Suprapubic skin (tissue), 4 donors: ENCODE measurements at regions not wholly inside any gene's neighbourhood (a gene's known extent, or its start where the extent isn't known, plus 50 kb on each side); places are given as distances from the start of the nearest gene placed in this dataset.
"Not testable (repeated sequence)": the region's sequence is repeated elsewhere in the genome, so short reads cannot be mapped to it uniquely, and the experiment has no call there.

Source experiments
- DNase-seq, 2 donors: peaks; one replicate each; pipeline ENCODE4 v3.0.0-alpha.2; 2019; ENCODE audit warnings: low spot score in 2 of 2
- H3K27ac ChIP-seq: fragments of 200-600 bp; sonication (generic); one replicate; pipeline ENCODE4 v1.5.1; 2019
- H3K27me3 ChIP-seq: fragments of 200-600 bp; sonication (generic); one replicate; pipeline ENCODE4 v1.5.1; 2019
- H3K36me3 ChIP-seq: fragments of 200-600 bp; sonication (generic); one replicate; pipeline ENCODE4 v1.5.1; 2019
- H3K4me1 ChIP-seq: fragments of 200-600 bp; sonication (generic); one replicate; pipeline ENCODE4 v1.5.1; 2019
- H3K4me3 ChIP-seq: fragments of 200-600 bp; sonication (generic); one replicate; pipeline ENCODE4 v1.5.1; 2019; ENCODE audit warnings: mild to moderate bottlenecking
- H3K9me3 ChIP-seq: fragments of 200-600 bp; sonication (generic); one replicate; pipeline ENCODE4 v1.5.1; 2019
- EP300 ChIP-seq: sonication (generic); formaldehyde crosslinking; IDR thresholded peaks from one replicate; pipeline ENCODE4 v1.6.1; 2017; ENCODE audit warnings: antibody characterized with exemption
- POLR2A ChIP-seq, 2 donors: fragments of 450-650 bp; IDR thresholded peaks; one replicate each; pipeline ENCODE4 v1.6.1; 2017; ENCODE audit warnings: antibody characterized with exemption in 2 of 2, mild to moderate bottlenecking in 2 of 2, moderate library complexity in 2 of 2
- POLR2AphosphoS5 ChIP-seq, 3 donors: sonication (generic); formaldehyde crosslinking; IDR thresholded peaks; one replicate each; pipeline ENCODE4 v1.6.1; 2017; ENCODE audit warnings: antibody characterized with exemption in 3 of 3
- WGBS: methylation state at CpG from one replicate; pipeline ENCODE4 v1.1.5; 2018; 5-methylcytosine and 5-hydroxymethylcytosine counted together
- TF ChIP-seq, protein P1 (sequence below), 2 donors: fragments of 200-600 bp in 1 of 2; fragments of 450-650 bp in 1 of 2; sonication (generic) in 1 of 2; IDR thresholded peaks; one replicate each; pipeline ENCODE4 v1.5.1; 2016 to 2019; ENCODE audit warnings: antibody characterized with exemption in 2 of 2, mild to moderate bottlenecking in 1 of 2, moderate library complexity in 1 of 2

- Histone ChIP-seq H3K4me3 (no peak overlapping the region), H3K4me1 (no peaks in the 10 kb centered on the region), H3K36me3 (no peaks in the 10 kb centered on the region), H3K9me3 (no peaks in the 10 kb centered on the region), H3K27ac (no peak overlapping the region), H3K27me3 (no peaks in the 10 kb centered on the region)
- 74% methylated on average over 5 of the region's 5 CpGs for WGBS
- DNase-seq, result no peak
- TF ChIP-seq, protein P1, sequence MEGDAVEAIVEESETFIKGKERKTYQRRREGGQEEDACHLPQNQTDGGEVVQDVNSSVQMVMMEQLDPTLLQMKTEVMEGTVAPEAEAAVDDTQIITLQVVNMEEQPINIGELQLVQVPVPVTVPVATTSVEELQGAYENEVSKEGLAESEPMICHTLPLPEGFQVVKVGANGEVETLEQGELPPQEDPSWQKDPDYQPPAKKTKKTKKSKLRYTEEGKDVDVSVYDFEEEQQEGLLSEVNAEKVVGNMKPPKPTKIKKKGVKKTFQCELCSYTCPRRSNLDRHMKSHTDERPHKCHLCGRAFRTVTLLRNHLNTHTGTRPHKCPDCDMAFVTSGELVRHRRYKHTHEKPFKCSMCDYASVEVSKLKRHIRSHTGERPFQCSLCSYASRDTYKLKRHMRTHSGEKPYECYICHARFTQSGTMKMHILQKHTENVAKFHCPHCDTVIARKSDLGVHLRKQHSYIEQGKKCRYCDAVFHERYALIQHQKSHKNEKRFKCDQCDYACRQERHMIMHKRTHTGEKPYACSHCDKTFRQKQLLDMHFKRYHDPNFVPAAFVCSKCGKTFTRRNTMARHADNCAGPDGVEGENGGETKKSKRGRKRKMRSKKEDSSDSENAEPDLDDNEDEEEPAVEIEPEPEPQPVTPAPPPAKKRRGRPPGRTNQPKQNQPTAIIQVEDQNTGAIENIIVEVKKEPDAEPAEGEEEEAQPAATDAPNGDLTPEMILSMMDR (IDR thresholded peaks at IDR 0.05), result no peak
- TF ChIP-seq POLR2A (IDR thresholded peaks at IDR 0.05) (no peak), POLR2AphosphoS5 (IDR thresholded peaks at IDR 0.05) (no peak), EP300 (no peak)
These were observed 134.2 kb upstream of the TNFSF4 start for GRCh38 chr1:173341307-173341706.

DNA sequence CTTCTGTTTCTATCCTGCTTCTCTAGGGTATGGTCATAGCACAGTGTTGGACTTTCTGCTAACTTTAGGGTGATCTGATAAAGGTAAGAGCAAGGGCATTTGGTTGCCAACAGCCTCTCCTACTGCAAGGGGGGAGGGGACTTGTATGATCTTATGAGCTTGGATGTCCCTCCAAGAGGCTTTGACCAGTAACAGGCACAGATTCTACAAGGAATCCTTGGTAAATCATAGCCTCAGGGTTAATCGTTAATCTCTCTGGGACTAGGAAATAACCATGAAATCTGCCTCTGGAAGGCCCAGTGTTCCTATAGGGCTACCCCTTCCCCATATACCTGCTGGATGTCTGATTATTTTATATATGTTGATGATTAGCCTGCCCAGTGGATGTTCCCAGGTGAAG is 134.8 kb upstream of the TNFSF4 start:
- TF ChIP-seq, protein P1 (IDR thresholded peaks at IDR 0.05), result no peak
- TF ChIP-seq POLR2AphosphoS5 (IDR thresholded peaks at IDR 0.05), result no peak
- no peak for TF ChIP-seq POLR2A (IDR thresholded peaks at IDR 0.05)
- TF ChIP-seq EP300, result no peak
- 88% methylated on average over 1 of the region's 1 CpG for WGBS

DNA sequence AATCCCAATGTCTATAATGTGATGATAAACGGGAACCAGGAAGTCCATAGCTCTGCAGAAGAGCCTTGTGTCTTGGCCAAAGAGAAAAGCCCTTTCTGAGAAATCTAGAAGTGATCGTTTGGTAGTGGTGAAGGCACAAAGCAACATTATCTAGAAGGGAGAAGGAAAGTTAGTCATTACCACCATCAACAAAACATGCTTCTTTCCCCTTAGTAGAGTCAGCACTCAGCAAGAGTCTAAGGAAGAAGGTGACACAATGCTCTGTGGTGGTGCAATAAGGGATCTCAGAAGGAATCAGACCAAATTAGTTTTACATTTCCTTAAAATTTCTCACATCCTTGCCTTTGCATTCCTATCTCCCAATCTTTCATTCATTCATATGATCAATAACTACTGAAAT is 134.4 kb upstream of the PRDX6 start:
- H3K36me3 ChIP-seq, result no peaks in the 10 kb centered on the region
- WGBS, result 87% methylated on average over 2 of the region's 2 CpGs

More for the DNA sequence above, 134.8 kb upstream of the TNFSF4 start:
- Histone ChIP-seq H3K4me1 (no peaks in the 10 kb centered on the region), H3K9me3 (no peaks in the 10 kb centered on the region), H3K4me3 (no peak overlapping the region), H3K36me3 (no peaks in the 10 kb centered on the region), H3K27ac (no peak overlapping the region), H3K27me3 (no peaks in the 10 kb centered on the region)
- DNase-seq, result no peak

DNA sequence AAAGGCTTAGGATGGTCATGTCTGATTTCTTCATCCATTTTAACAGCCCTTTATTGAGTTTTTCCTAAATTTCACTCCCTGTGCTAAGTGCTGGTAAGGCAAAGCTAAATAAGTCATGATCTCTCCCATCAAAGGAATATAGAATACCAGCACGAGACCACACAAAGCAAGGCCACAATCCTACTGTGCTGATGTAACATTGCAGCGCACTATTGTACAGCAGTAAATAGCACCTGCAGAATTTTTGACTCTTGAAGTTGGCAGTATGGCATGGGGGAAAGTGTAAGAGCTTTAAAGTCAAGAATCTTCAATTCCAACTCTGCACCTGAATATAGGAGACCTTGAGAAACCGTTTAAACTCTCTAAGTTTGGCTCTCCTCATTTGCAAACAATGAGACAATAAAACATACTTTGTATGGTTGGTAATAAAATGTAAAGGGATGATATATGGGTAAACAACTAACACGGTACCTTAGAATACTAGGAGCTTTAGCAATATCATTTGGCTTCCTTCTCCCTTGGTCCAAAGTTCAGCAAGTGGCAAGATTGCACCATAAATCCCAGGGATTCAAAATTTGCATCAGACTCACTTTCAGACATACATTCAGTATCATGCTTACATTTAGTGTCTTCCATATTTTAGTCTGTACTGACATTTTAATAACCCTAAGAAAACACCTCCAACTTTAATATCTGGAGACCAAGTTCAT is 132.9 kb upstream of the PRDX6 start:
- no peaks in the 10 kb centered on the region for H3K9me3 ChIP-seq
- WGBS, result 85% methylated on average over 4 of the region's 4 CpGs
- no peak for DNase-seq
- no peaks in the 10 kb centered on the region for H3K36me3 ChIP-seq
- no peaks in the 10 kb centered on the region for H3K4me1 ChIP-seq
- H3K27me3 ChIP-seq, result no peaks in the 10 kb centered on the region
- no peak overlapping the region for H3K27ac ChIP-seq
- TF ChIP-seq POLR2A (IDR thresholded peaks at IDR 0.05), result no peak
- TF ChIP-seq EP300, result no peak
- no peak overlapping the region for H3K4me3 ChIP-seq

More for the DNA sequence above, 134.4 kb upstream of the PRDX6 start:
- no peaks in the 10 kb centered on the region for H3K4me1 ChIP-seq
- no peaks in the 10 kb centered on the region for H3K9me3 ChIP-seq
- no peak for TF ChIP-seq EP300
- TF ChIP-seq POLR2AphosphoS5 (IDR thresholded peaks at IDR 0.05), result no peak
- TF ChIP-seq POLR2A (IDR thresholded peaks at IDR 0.05), result no peak
- TF ChIP-seq, protein P1 (IDR thresholded peaks at IDR 0.05), result no peak
- no peak overlapping the region for H3K4me3 ChIP-seq
- no peak for DNase-seq
- no peak overlapping the region for H3K27ac ChIP-seq
- H3K27me3 ChIP-seq, result no peaks in the 10 kb centered on the region

GRCh38 chr1:173347282-173347818 is 129.8 kb upstream of the PRDX6 start:
- H3K27me3 ChIP-seq, result no peaks in the 10 kb centered on the region
- H3K9me3 ChIP-seq, result no peaks in the 10 kb centered on the region
- H3K27ac ChIP-seq, result no peak overlapping the region
- no peak for DNase-seq
- 56% methylated on average over 1 of the region's 1 CpG for WGBS
- no peak overlapping the region for H3K4me3 ChIP-seq
- no peaks in the 10 kb centered on the region for H3K4me1 ChIP-seq
- H3K36me3 ChIP-seq, result no peaks in the 10 kb centered on the region
- TF ChIP-seq POLR2A (IDR thresholded peaks at IDR 0.05), result no peak
- no peak for TF ChIP-seq EP300
- TF ChIP-seq, protein P1 (IDR thresholded peaks at IDR 0.05), result no peak

- H3K4me3 ChIP-seq, H3K9me3 ChIP-seq, DNase-seq, H3K4me1 ChIP-seq, H3K27ac ChIP-seq, H3K27me3 ChIP-seq, H3K36me3 ChIP-seq: not testable (repeated sequence)
- 83% methylated on average over 4 of the region's 4 CpGs for WGBS
These were observed 124.5 kb upstream of the PRDX6 start for GRCh38 chr1:173352635-173353034.
